OCI-LY7 (cell line): ENCODE measurements at regions not wholly inside any gene's neighbourhood (a gene's known extent, or its start where the extent isn't known, plus 50 kb on each side); places are given as distances from the start of the nearest gene placed in this dataset.

ENCODE experiments used
- BruUV-seq: library from RNA; stranded (reverse); fragments of 400-500 nt; replicated peaks from 2 replicates; lab custom pipeline; 2021; lab: Mats Ljungman, UMichigan
- CTCF ChIA-PET: fragments of 300-600 bp; sonication (Branson Sonifier 250); formaldehyde crosslinking; loops from one replicate; lab custom pipeline; 2022; ENCODE audit warnings: antibody characterized with exemption; ENCODE audit not compliant: unreplicated experiment; lab: Charles Lee
- POLR2A ChIA-PET: fragments of 300-600 bp; sonication (Branson Sonifier 250); formaldehyde crosslinking; loops from one replicate; lab custom pipeline; 2022; ENCODE audit warnings: antibody characterized with exemption; lab: Charles Lee
- DNase-seq: peaks from one replicate; pipeline ENCODE4 v3.0.0-alpha.2; 2015; ENCODE audit warnings: low spot score
- H2AFZ ChIP-seq: fragments of 200-600 bp; sonication (generic), shearing (Covaris generic); 2 replicates; pipeline ENCODE4 v1.6.1; 2014; ENCODE audit warnings: mild to moderate bottlenecking, antibody characterized with exemption, low read length, moderate library complexity
- H3K27ac ChIP-seq: fragments of 200-600 bp; sonication (generic); 2 replicates; pipeline ENCODE4 v1.5.1; 2014; ENCODE audit warnings: mixed run types, low read depth, mild to moderate bottlenecking, moderate library complexity, low read length, inconsistent platforms; ENCODE audit not compliant: poor library complexity, severe bottlenecking
- H3K36me3 ChIP-seq: fragments of 200-600 bp; sonication (generic); 2 replicates; pipeline ENCODE4 v1.6.1; 2014; ENCODE audit warnings: mild to moderate bottlenecking, antibody characterized with exemption, low read length, moderate library complexity, mixed read lengths; ENCODE audit not compliant: insufficient read depth
- H3K4me1 ChIP-seq: fragments of 200-600 bp; sonication (generic); 2 replicates; pipeline ENCODE4 v1.5.1; 2014; ENCODE audit warnings: mild to moderate bottlenecking, low read length; ENCODE audit not compliant: insufficient read depth, poor library complexity, severe bottlenecking
- H3K4me2 ChIP-seq: fragments of 200-600 bp; sonication (generic); 2 replicates; pipeline ENCODE4 v1.6.1; 2014; ENCODE audit warnings: mild to moderate bottlenecking, low read length
- H3K4me3 ChIP-seq: fragments of 200-600 bp; sonication (generic); 2 replicates; pipeline ENCODE4 v1.5.1; 2014; ENCODE audit warnings: mild to moderate bottlenecking, low read depth, low read length; ENCODE audit not compliant: poor library complexity, severe bottlenecking
- H3K79me2 ChIP-seq: fragments of 200-600 bp; sonication (generic); 2 replicates; pipeline ENCODE4 v1.6.1; 2016; ENCODE audit warnings: low read depth, mild to moderate bottlenecking, low read length, moderate library complexity, mixed read lengths; ENCODE audit not compliant: insufficient read depth
- H3K9me2 ChIP-seq: fragments of 200-600 bp; sonication (generic); 2 replicates; pipeline ENCODE4 v1.6.1; 2016; ENCODE audit warnings: mild to moderate bottlenecking, low read length, mixed read lengths; ENCODE audit not compliant: insufficient read depth
- H3K9me3 ChIP-seq: fragments of 200-600 bp; sonication (generic); 2 replicates; pipeline ENCODE4 v1.6.1; 2014; ENCODE audit warnings: mild to moderate bottlenecking, mixed run types, low read length, mixed read lengths
- H4K20me1 ChIP-seq: fragments of 200-600 bp; sonication (generic); 2 replicates; pipeline ENCODE4 v1.6.1; 2014; ENCODE audit warnings: mild to moderate bottlenecking, antibody characterized with exemption, low read length, moderate library complexity, mixed read lengths; ENCODE audit not compliant: insufficient read depth
- CTCF ChIP-seq: fragments of 200-600 bp; sonication (generic); conservative IDR thresholded peaks from 2 replicates; pipeline ENCODE4 v1.5.1; 2014; ENCODE audit warnings: mild to moderate bottlenecking, antibody characterized with exemption, low read length, moderate library complexity, mixed read lengths
- EZH2phosphoT487 ChIP-seq: fragments of 200-600 bp; sonication (generic); IDR thresholded peaks from 2 replicates; pipeline ENCODE4 v1.6.1; 2018; ENCODE audit warnings: low read depth, borderline replicate concordance, mild to moderate bottlenecking, mixed run types, antibody characterized with exemption, low read length, moderate library complexity, mixed read lengths
- intact Hi-C: fragments of 100-400 bp; cut with micrococcal nuclease; formaldehyde crosslinking; loops from one replicate; pipeline ENCODE4 v1.10.0; 2022; ENCODE audit not compliant: unreplicated experiment

- DNase-seq, result no peak
- H3K9me2 ChIP-seq, result no peaks in the 10 kb centered on the region
- TF ChIP-seq EZH2phosphoT487 (no peak), CTCF (no peak)
- H4K20me1 ChIP-seq, result no peaks in the 10 kb centered on the region
- H3K4me2 ChIP-seq, result no peak overlapping the region
- no peaks in the 10 kb centered on the region for H3K36me3 ChIP-seq
- CTCF ChIA-PET, result no interaction called here
- H3K9me3 ChIP-seq, result no peaks in the 10 kb centered on the region
- intact Hi-C loops, result no loop called here
- H2AFZ ChIP-seq, result no peak overlapping the region
- no peaks in the 10 kb centered on the region for H3K4me1 ChIP-seq
- no peaks in the 10 kb centered on the region for H3K79me2 ChIP-seq
- H3K4me3 ChIP-seq, result no peak overlapping the region
- H3K27ac ChIP-seq, result no peak overlapping the region
- POLR2A ChIA-PET, result no interaction called here
- BruUV-seq, result no TSS peak
Observed at GRCh38 chr5:32989815-32990214, 278.7 kb downstream of the NPR3 start.

- ChIA-PET POLR2A (no interaction called here), CTCF (no interaction called here)
- H3K4me1 ChIP-seq, result no peaks in the 10 kb centered on the region
- BruUV-seq, result no TSS peak
- H3K4me3 ChIP-seq, result no peak overlapping the region
- no peak for DNase-seq
- no peaks in the 10 kb centered on the region for H4K20me1 ChIP-seq
- H3K36me3 ChIP-seq, result no peaks in the 10 kb centered on the region
- H2AFZ ChIP-seq, result no peak overlapping the region
- H3K4me2 ChIP-seq, result no peak overlapping the region
- H3K9me2 ChIP-seq, result no peaks in the 10 kb centered on the region
- TF ChIP-seq EZH2phosphoT487 (no peak), CTCF (no peak)
- no peaks in the 10 kb centered on the region for H3K79me2 ChIP-seq
- no peaks in the 10 kb centered on the region for H3K9me3 ChIP-seq
- no peak overlapping the region for H3K27ac ChIP-seq
- intact Hi-C loops, result no loop called here
Observed at GRCh38 chr5:32990593-32991420, 279.7 kb downstream of the NPR3 start.

GRCh38 chr5:32991421-32991815, 280.3 kb downstream of the NPR3 start:
- H4K20me1 ChIP-seq, result no peaks in the 10 kb centered on the region
- no peaks in the 10 kb centered on the region for H3K36me3 ChIP-seq
- ChIA-PET POLR2A (no interaction called here), CTCF (no interaction called here)
- no peak overlapping the region for H3K27ac ChIP-seq
- H2AFZ ChIP-seq, result no peak overlapping the region
- no peaks in the 10 kb centered on the region for H3K9me3 ChIP-seq
- H3K4me3 ChIP-seq, result no peak overlapping the region
- intact Hi-C loops, result no loop called here
- no peak for DNase-seq
- H3K4me2 ChIP-seq, result no peak overlapping the region
- no peaks in the 10 kb centered on the region for H3K4me1 ChIP-seq
- H3K79me2 ChIP-seq, result no peaks in the 10 kb centered on the region
- H3K9me2 ChIP-seq, result no peaks in the 10 kb centered on the region
- no TSS peak for BruUV-seq
- TF ChIP-seq EZH2phosphoT487, result no peak
- no peak for TF ChIP-seq CTCF
